ENCODE measurements at regions not wholly inside any gene's neighbourhood (a gene's known extent, or its start where the extent isn't known, plus 50 kb on each side); places are given as distances from the start of the nearest gene placed in this dataset.

DNA sequence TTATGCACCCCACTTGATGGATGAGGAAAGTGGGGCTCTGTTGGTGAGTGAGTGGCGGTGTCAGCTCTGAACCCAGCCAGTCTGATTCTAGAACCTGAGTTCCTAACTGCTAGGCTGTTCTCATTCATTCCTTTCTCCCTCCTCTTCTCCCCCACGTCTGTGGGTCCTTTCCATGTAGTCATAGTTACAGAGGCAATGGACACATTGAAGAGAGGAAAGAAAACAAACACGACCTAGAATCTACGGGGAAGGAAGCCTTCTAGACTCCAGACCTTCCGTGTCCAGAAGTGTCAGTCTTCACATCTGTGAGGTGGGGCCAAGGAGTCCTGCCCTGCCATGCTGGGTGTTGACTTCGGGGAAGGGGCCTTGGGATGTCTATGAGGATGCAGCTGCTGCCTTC, 115.8 kb upstream of the WNT4 start:
- peak overlapping the region; percentile 24 for H3K27ac ChIP-seq (ENCODE audit: low read depth, low read length)
- no peak overlapping the region for H3K9ac ChIP-seq (ENCODE audit: low read length)
- no peak overlapping the region for H4K8ac ChIP-seq (ENCODE audit: low read depth, low read length)
- H3K4me3 ChIP-seq (ENCODE audit: low read depth, low read length), result no peak overlapping the region
- H2BK5ac ChIP-seq (ENCODE audit: low read depth, low read length, poor library complexity), result no peak overlapping the region
- no peaks in the 10 kb centered on the region for H3K9me3 ChIP-seq (ENCODE audit: insufficient read depth, low read depth, low read length)
- H4K91ac ChIP-seq (ENCODE audit: low read depth, low read length), result peak overlapping the region; percentile 87
- H3K14ac ChIP-seq (ENCODE audit: low read length), result peak overlapping the region; percentile 41
- H2AFZ ChIP-seq (ENCODE audit: insufficient read depth, low read length, poor library complexity), result no peak overlapping the region
- DNase-seq, result no peak
- no peak overlapping the region for H3K18ac ChIP-seq (ENCODE audit: low read length)
- no peaks in the 10 kb centered on the region for H3K36me3 ChIP-seq (ENCODE audit: control insufficient read depth in 1 of 2, insufficient read depth in 2 of 2, low read length in 2 of 2)
- no peak overlapping the region for H3K4me2 ChIP-seq (ENCODE audit: low read length)
- peaks cover 3% of the 10 kb centered on the region for H3K79me2 ChIP-seq (ENCODE audit: control insufficient read depth, insufficient read depth, low read length, poor library complexity)
- H4K12ac ChIP-seq (ENCODE audit: low read depth, low read length), result no peak overlapping the region
- H2AK5ac ChIP-seq (ENCODE audit: low read length), result peak overlapping the region; percentile 10
- no peaks in the 10 kb centered on the region for H3K27me3 ChIP-seq (ENCODE audit: insufficient read depth, low read length)
- no CpG with 5 or more reads among the region's 6 CpGs for WGBS (ENCODE audit: extremely low coverage, insufficient coverage, insufficient read length)
- H3K79me1 ChIP-seq (ENCODE audit: low read length), result peaks cover 20% of the 10 kb centered on the region
- H3K4me1 ChIP-seq (ENCODE audit: control insufficient read depth in 1 of 2, insufficient read depth in 2 of 2, low read length in 2 of 2), result peaks cover 26 to 39% of the 10 kb centered on the region in 2 experiments
- H3K23ac ChIP-seq (ENCODE audit: low read length), result no peak overlapping the region
- peak overlapping the region; percentile 66 for H2BK12ac ChIP-seq (ENCODE audit: low read length)
- H3K4ac ChIP-seq (ENCODE audit: low read depth, low read length), result no peak overlapping the region
- H2BK120ac ChIP-seq (ENCODE audit: insufficient read depth, low read length, poor library complexity), result peak overlapping the region; percentile 9

- Histone ChIP-seq H3K36me3 (ENCODE audit: control insufficient read depth in 1 of 2, insufficient read depth in 2 of 2, low read length in 2 of 2) (no peaks in the 10 kb centered on the region), H3K79me2 (ENCODE audit: control insufficient read depth, insufficient read depth, low read length, poor library complexity) (peaks cover 10% of the 10 kb centered on the region), H3K14ac (ENCODE audit: low read length) (peak overlapping the region; percentile 41), H4K8ac (ENCODE audit: low read depth, low read length) (no peak overlapping the region), H4K12ac (ENCODE audit: low read depth, low read length) (no peak overlapping the region), H3K79me1 (ENCODE audit: low read length) (peaks cover 30% of the 10 kb centered on the region), H3K9me3 (ENCODE audit: insufficient read depth, low read depth, low read length) (no peaks in the 10 kb centered on the region), H2AK5ac (ENCODE audit: low read length) (no peak overlapping the region), H3K27me3 (ENCODE audit: insufficient read depth, low read length) (no peaks in the 10 kb centered on the region), H3K4ac (ENCODE audit: low read depth, low read length) (no peak overlapping the region), H3K4me3 (ENCODE audit: low read depth, low read length) (no peak overlapping the region), H3K4me2 (ENCODE audit: low read length) (no peak overlapping the region), H3K23ac (ENCODE audit: low read length) (no peak overlapping the region), H2BK5ac (ENCODE audit: low read depth, low read length, poor library complexity) (peak overlapping the region; percentile 43), H4K91ac (ENCODE audit: low read depth, low read length) (no peak overlapping the region), H3K18ac (ENCODE audit: low read length) (no peak overlapping the region), H3K9ac (ENCODE audit: low read length) (no peak overlapping the region), H3K27ac (ENCODE audit: low read depth, low read length) (peak overlapping the region; percentile 24), H2BK12ac (ENCODE audit: low read length) (peak overlapping the region; percentile 66), H3K4me1 (ENCODE audit: control insufficient read depth in 1 of 2, insufficient read depth in 2 of 2, low read length in 2 of 2) (peaks cover 36 to 49% of the 10 kb centered on the region in 2 experiments), H2AFZ (ENCODE audit: insufficient read depth, low read length, poor library complexity) (no peak overlapping the region), H2BK120ac (ENCODE audit: insufficient read depth, low read length, poor library complexity) (peak overlapping the region; percentile 9)
- peak; percentile 64 for DNase-seq
- no CpG with 5 or more reads among the region's 18 CpGs for WGBS (ENCODE audit: extremely low coverage, insufficient coverage, insufficient read length)
Observed at GRCh38 chr1:22259551-22260282, 116.8 kb upstream of the WNT4 start.

DNA sequence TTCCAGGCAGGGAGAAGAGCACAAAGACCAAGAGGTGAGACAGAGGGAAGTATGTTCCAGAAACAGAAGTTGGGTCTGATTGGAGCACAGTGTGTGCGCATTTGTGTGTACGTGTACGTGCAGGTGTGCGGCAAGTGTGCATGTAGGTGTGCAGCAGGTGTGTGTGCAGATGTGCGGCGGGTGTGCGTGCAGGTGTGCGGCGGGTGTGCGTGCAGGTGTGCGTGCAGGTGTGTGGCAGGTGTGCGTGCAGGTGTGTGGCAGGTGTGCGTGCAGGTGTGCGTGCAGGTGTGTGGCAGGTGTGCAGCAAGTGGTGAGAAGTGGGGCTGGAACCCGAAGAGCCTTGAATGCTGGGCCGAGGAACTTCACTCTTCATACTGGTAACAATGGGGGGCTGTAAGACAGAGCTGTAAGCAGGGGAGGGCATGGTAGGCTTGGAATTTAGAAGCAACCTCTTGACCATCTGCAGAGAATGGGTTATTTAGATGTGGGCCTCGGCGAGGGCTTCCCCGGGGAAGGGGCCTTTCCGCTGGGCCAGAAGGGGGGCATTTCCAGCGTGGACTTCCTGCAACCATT, 118.0 kb upstream of the WNT4 start:
- Histone ChIP-seq H3K36me3 (ENCODE audit: control insufficient read depth in 1 of 2, insufficient read depth in 2 of 2, low read length in 2 of 2) (no peaks in the 10 kb centered on the region), H3K27ac (ENCODE audit: low read depth, low read length) (no peak overlapping the region), H3K79me1 (ENCODE audit: low read length) (peaks cover 36% of the 10 kb centered on the region), H3K9ac (ENCODE audit: low read length) (no peak overlapping the region), H2BK120ac (ENCODE audit: insufficient read depth, low read length, poor library complexity) (no peak overlapping the region), H2BK5ac (ENCODE audit: low read depth, low read length, poor library complexity) (no peak overlapping the region), H3K79me2 (ENCODE audit: control insufficient read depth, insufficient read depth, low read length, poor library complexity) (peaks cover 12% of the 10 kb centered on the region), H2BK12ac (ENCODE audit: low read length) (no peak overlapping the region), H4K91ac (ENCODE audit: low read depth, low read length) (no peak overlapping the region), H4K12ac (ENCODE audit: low read depth, low read length) (no peak overlapping the region), H2AK5ac (ENCODE audit: low read length) (no peak overlapping the region), H3K4me1 (ENCODE audit: control insufficient read depth in 1 of 2, insufficient read depth in 2 of 2, low read length in 2 of 2) (peaks cover 42 to 54% of the 10 kb centered on the region in 2 experiments), H3K4ac (ENCODE audit: low read depth, low read length) (no peak overlapping the region), H3K4me3 (ENCODE audit: low read depth, low read length) (peak overlapping the region; percentile 17), H4K8ac (ENCODE audit: low read depth, low read length) (no peak overlapping the region), H3K9me3 (ENCODE audit: insufficient read depth, low read depth, low read length) (no peaks in the 10 kb centered on the region), H3K14ac (ENCODE audit: low read length) (no peak overlapping the region), H3K27me3 (ENCODE audit: insufficient read depth, low read length) (no peaks in the 10 kb centered on the region), H2AFZ (ENCODE audit: insufficient read depth, low read length, poor library complexity) (no peak overlapping the region), H3K18ac (ENCODE audit: low read length) (no peak overlapping the region), H3K23ac (ENCODE audit: low read length) (no peak overlapping the region), H3K4me2 (ENCODE audit: low read length) (no peak overlapping the region)
- WGBS (ENCODE audit: extremely low coverage, insufficient coverage, insufficient read length), result no CpG with 5 or more reads among the region's 21 CpGs
- no peak for DNase-seq

DNA sequence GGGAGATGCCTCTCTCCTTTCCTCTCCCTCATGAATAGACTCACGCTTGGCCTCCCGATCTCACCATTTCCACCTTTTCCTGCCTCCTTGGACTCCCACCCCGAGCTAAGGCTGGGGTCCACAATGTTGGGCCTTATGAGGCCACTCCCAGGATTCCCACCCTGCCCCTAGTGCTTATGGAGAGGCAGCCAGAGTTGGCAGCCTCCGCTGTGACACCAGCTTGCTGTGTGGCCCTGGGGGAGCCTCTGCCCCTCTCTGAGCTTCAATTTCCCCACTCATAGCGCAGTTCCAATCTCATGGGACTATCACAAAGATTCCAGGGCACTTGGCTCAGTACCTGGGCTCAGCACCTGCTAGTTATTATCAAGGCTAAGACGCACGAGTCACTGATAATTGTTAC, 118.7 kb upstream of the WNT4 start:
- H3K27ac ChIP-seq (ENCODE audit: low read depth, low read length), result no peak overlapping the region
- H3K4me3 ChIP-seq (ENCODE audit: low read depth, low read length), result no peak overlapping the region
- no peak overlapping the region for H4K8ac ChIP-seq (ENCODE audit: low read depth, low read length)
- no peak overlapping the region for H3K23ac ChIP-seq (ENCODE audit: low read length)
- no peak overlapping the region for H3K14ac ChIP-seq (ENCODE audit: low read length)
- H2AK5ac ChIP-seq (ENCODE audit: low read length), result peak overlapping the region; percentile 69
- H3K18ac ChIP-seq (ENCODE audit: low read length), result no peak overlapping the region
- H3K4me2 ChIP-seq (ENCODE audit: low read length), result no peak overlapping the region
- no peaks in the 10 kb centered on the region for H3K27me3 ChIP-seq (ENCODE audit: insufficient read depth, low read length)
- H2AFZ ChIP-seq (ENCODE audit: insufficient read depth, low read length, poor library complexity), result no peak overlapping the region
- H3K4me1 ChIP-seq (ENCODE audit: control insufficient read depth in 1 of 2, insufficient read depth in 2 of 2, low read length in 2 of 2), result peaks cover 48 to 60% of the 10 kb centered on the region in 2 experiments
- H4K91ac ChIP-seq (ENCODE audit: low read depth, low read length), result peak overlapping the region; percentile 17
- no peak overlapping the region for H2BK120ac ChIP-seq (ENCODE audit: insufficient read depth, low read length, poor library complexity)
- no peak overlapping the region for H4K12ac ChIP-seq (ENCODE audit: low read depth, low read length)
- H3K79me2 ChIP-seq (ENCODE audit: control insufficient read depth, insufficient read depth, low read length, poor library complexity), result peaks cover 12% of the 10 kb centered on the region
- no peaks in the 10 kb centered on the region for H3K9me3 ChIP-seq (ENCODE audit: insufficient read depth, low read depth, low read length)
- WGBS (ENCODE audit: extremely low coverage, insufficient coverage, insufficient read length), result no CpG with 5 or more reads among the region's 7 CpGs
- no peaks in the 10 kb centered on the region for H3K36me3 ChIP-seq (ENCODE audit: control insufficient read depth in 1 of 2, insufficient read depth in 2 of 2, low read length in 2 of 2)
- no peak for DNase-seq
- H2BK12ac ChIP-seq (ENCODE audit: low read length), result peak overlapping the region; percentile 42
- H3K9ac ChIP-seq (ENCODE audit: low read length), result no peak overlapping the region
- H2BK5ac ChIP-seq (ENCODE audit: low read depth, low read length, poor library complexity), result no peak overlapping the region
- H3K79me1 ChIP-seq (ENCODE audit: low read length), result peaks cover 42% of the 10 kb centered on the region
- H3K4ac ChIP-seq (ENCODE audit: low read depth, low read length), result no peak overlapping the region
